OCI-LY1 (cell line): ENCODE measurements at regions not wholly inside any gene's neighbourhood (a gene's known extent, or its start where the extent isn't known, plus 50 kb on each side); places are given as distances from the start of the nearest gene placed in this dataset.

Experiments
- EZH2 ChIP-seq: fragments of 200-600 bp; sonication (generic), shearing (Covaris generic); IDR thresholded peaks from 2 replicates; pipeline ENCODE4 v1.8.0; 2017; ENCODE audit warnings: borderline replicate concordance, mixed run types, mild to moderate bottlenecking, antibody characterized with exemption, low read length, moderate library complexity, mixed read lengths
- TF ChIP-seq, protein P1 (sequence below): fragments of 200-600 bp; sonication (generic), shearing (Covaris generic); IDR thresholded peaks from 2 replicates; pipeline ENCODE4 v1.5.1; 2017; ENCODE audit warnings: mild to moderate bottlenecking, antibody characterized with exemption, low read length, moderate library complexity, mixed read lengths

- TF ChIP-seq, protein P1, sequence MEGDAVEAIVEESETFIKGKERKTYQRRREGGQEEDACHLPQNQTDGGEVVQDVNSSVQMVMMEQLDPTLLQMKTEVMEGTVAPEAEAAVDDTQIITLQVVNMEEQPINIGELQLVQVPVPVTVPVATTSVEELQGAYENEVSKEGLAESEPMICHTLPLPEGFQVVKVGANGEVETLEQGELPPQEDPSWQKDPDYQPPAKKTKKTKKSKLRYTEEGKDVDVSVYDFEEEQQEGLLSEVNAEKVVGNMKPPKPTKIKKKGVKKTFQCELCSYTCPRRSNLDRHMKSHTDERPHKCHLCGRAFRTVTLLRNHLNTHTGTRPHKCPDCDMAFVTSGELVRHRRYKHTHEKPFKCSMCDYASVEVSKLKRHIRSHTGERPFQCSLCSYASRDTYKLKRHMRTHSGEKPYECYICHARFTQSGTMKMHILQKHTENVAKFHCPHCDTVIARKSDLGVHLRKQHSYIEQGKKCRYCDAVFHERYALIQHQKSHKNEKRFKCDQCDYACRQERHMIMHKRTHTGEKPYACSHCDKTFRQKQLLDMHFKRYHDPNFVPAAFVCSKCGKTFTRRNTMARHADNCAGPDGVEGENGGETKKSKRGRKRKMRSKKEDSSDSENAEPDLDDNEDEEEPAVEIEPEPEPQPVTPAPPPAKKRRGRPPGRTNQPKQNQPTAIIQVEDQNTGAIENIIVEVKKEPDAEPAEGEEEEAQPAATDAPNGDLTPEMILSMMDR, result no peak
- no peak for TF ChIP-seq EZH2
Observed at GRCh38 chr12:111027431-111027830, 107.1 kb upstream of the MYL2 start.
